DND-41 (cell line): ENCODE measurements at regions not wholly inside any gene's neighbourhood (a gene's known extent, or its start where the extent isn't known, plus 50 kb on each side); places are given as distances from the start of the nearest gene placed in this dataset.

Source experiments
- ATAC-seq: fragments of 200-7000 bp; cut with Tn5 transposase; 3 replicates; pipeline ENCODE4 v1.9.1; 2021; ENCODE audit warnings: low read depth; ENCODE audit not compliant: insufficient read depth
- DNase-seq: peaks from one replicate; pipeline ENCODE4 v3.0.0-alpha.2; 2020
- H2AFZ ChIP-seq: 2 replicates; pipeline ENCODE4 v1.6.0; 2012; ENCODE audit warnings: low read depth, low read length
- H3K27ac ChIP-seq: 2 replicates; pipeline ENCODE4 v1.5.1; 2012; ENCODE audit warnings: low read length, inconsistent platforms
- H3K27me3 ChIP-seq: fragments of 200-600 bp; sonication (generic); 2 replicates; pipeline ENCODE4 v1.6.0; 2012; ENCODE audit warnings: low read length, mild to moderate bottlenecking, inconsistent platforms; ENCODE audit not compliant: insufficient read depth, poor library complexity
- H3K36me3 ChIP-seq: 2 replicates; pipeline ENCODE4 v1.5.1; 2012; ENCODE audit warnings: low read length, inconsistent platforms; ENCODE audit not compliant: insufficient read depth
- H3K4me1 ChIP-seq: 2 replicates; pipeline ENCODE4 v1.5.1; 2012; ENCODE audit warnings: mild to moderate bottlenecking, low read length; ENCODE audit not compliant: insufficient read depth
- H3K4me2 ChIP-seq: 2 replicates; pipeline ENCODE4 v1.6.0; 2012; ENCODE audit warnings: mild to moderate bottlenecking, moderate library complexity, low read length, inconsistent platforms; ENCODE audit not compliant: insufficient read depth
- H3K4me3 ChIP-seq, 2 experiments: fragments of 200-600 bp in 1 of 2; shearing (Covaris generic) in 1 of 2; 2 replicates each; pipeline ENCODE4 v1.5.1; 2012 to 2016; ENCODE audit warnings: inconsistent platforms in 2 of 2, low read length in 2 of 2, mild to moderate bottlenecking in 2 of 2, low read depth in 1 of 2, moderate library complexity in 1 of 2
- H3K79me2 ChIP-seq: 2 replicates; pipeline ENCODE4 v1.6.0; 2012; ENCODE audit warnings: low read length, inconsistent platforms; ENCODE audit not compliant: insufficient read depth
- H3K9ac ChIP-seq: 2 replicates; pipeline ENCODE4 v1.6.0; 2012; ENCODE audit warnings: low read depth, mild to moderate bottlenecking, inconsistent platforms, low read length, moderate library complexity
- H3K9me3 ChIP-seq: 2 replicates; pipeline ENCODE4 v1.5.1; 2012; ENCODE audit warnings: low read length, moderate library complexity, mild to moderate bottlenecking, inconsistent platforms; ENCODE audit not compliant: insufficient read depth, severe bottlenecking
- H4K20me1 ChIP-seq: 2 replicates; pipeline ENCODE4 v1.6.0; 2012; ENCODE audit warnings: low read length; ENCODE audit not compliant: insufficient read depth
- EZH2 ChIP-seq: IDR thresholded peaks from 3 replicates; pipeline ENCODE4 v1.6.1; 2012; ENCODE audit warnings: borderline replicate concordance, low read depth, mild to moderate bottlenecking, moderate library complexity, low read length, inconsistent platforms; ENCODE audit not compliant: severe bottlenecking
- TF ChIP-seq, protein P1 (sequence below): IDR thresholded peaks from 2 replicates; pipeline ENCODE4 v1.5.1; 2012; ENCODE audit warnings: borderline replicate concordance, low read length, moderate library complexity, mild to moderate bottlenecking; ENCODE audit not compliant: poor library complexity, severe bottlenecking; ENCODE audit errors: extremely low read depth

DNA sequence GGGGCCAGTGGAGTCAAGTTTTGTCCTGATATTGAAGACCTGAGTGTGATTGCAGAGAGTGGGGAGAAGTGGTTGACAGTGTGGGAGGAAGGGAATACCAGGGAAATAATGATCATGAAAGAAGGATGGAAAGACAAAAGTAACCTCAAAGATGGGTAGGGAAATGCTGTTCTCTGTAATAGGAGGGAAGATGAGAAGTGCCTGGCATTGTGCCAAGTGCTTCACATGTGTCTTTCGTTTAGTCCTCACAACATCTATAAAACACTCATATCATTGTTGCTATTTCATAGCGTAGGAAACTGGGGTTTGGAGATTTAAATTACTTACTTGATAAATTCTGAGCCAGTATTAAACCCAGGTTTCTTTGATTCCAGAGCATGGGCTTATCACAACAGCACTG lies 472.3 kb downstream of the LRRC70 start:
- DNase-seq (no peak), ATAC-seq (no peak)
- no peak overlapping the region for H2AFZ ChIP-seq
- no peaks in the 10 kb centered on the region for H3K79me2 ChIP-seq
- no peaks in the 10 kb centered on the region for H3K27me3 ChIP-seq
- no peaks in the 10 kb centered on the region for H4K20me1 ChIP-seq
- no peaks in the 10 kb centered on the region for H3K36me3 ChIP-seq
- H3K9ac ChIP-seq = no peak overlapping the region
- H3K4me3 ChIP-seq = no peak overlapping the region
- no peak for TF ChIP-seq EZH2
- TF ChIP-seq, protein P1, sequence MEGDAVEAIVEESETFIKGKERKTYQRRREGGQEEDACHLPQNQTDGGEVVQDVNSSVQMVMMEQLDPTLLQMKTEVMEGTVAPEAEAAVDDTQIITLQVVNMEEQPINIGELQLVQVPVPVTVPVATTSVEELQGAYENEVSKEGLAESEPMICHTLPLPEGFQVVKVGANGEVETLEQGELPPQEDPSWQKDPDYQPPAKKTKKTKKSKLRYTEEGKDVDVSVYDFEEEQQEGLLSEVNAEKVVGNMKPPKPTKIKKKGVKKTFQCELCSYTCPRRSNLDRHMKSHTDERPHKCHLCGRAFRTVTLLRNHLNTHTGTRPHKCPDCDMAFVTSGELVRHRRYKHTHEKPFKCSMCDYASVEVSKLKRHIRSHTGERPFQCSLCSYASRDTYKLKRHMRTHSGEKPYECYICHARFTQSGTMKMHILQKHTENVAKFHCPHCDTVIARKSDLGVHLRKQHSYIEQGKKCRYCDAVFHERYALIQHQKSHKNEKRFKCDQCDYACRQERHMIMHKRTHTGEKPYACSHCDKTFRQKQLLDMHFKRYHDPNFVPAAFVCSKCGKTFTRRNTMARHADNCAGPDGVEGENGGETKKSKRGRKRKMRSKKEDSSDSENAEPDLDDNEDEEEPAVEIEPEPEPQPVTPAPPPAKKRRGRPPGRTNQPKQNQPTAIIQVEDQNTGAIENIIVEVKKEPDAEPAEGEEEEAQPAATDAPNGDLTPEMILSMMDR = no peak
- H3K9me3 ChIP-seq = no peaks in the 10 kb centered on the region
- H3K4me1 ChIP-seq = no peaks in the 10 kb centered on the region
- H3K4me2 ChIP-seq = no peak overlapping the region
- no peak overlapping the region for H3K27ac ChIP-seq

DNA sequence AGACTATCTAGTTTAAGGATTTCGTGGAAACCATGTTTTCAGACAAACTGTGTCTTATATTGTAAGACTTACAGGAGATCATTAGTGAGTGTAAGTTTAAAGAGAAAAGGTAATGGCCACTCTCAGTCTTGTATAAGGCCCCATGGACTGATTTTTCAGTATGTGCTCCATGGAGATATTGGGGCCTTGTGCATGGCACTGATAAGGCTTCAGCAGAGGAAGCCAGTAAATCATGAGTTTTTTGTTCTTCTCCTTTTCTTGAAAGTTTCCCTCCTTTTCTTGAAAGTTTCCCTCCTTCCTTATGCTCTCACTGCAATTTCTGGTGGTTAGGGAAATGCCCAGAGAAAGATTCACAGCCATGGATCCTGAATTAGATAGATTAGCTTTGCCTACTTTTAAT lies 471.3 kb downstream of the LRRC70 start:
- no peak overlapping the region for H3K4me2 ChIP-seq
- no peaks in the 10 kb centered on the region for H3K27me3 ChIP-seq
- ATAC-seq = no peak
- no peaks in the 10 kb centered on the region for H3K36me3 ChIP-seq
- DNase-seq = no peak
- H3K9ac ChIP-seq = no peak overlapping the region
- no peak overlapping the region for H3K4me3 ChIP-seq
- no peaks in the 10 kb centered on the region for H3K4me1 ChIP-seq
- no peak overlapping the region for H3K27ac ChIP-seq
- no peaks in the 10 kb centered on the region for H3K9me3 ChIP-seq
- H4K20me1 ChIP-seq = no peaks in the 10 kb centered on the region
- no peak for TF ChIP-seq EZH2
- TF ChIP-seq, protein P1 = no peak
- H2AFZ ChIP-seq = no peak overlapping the region
- H3K79me2 ChIP-seq = no peaks in the 10 kb centered on the region

DNA sequence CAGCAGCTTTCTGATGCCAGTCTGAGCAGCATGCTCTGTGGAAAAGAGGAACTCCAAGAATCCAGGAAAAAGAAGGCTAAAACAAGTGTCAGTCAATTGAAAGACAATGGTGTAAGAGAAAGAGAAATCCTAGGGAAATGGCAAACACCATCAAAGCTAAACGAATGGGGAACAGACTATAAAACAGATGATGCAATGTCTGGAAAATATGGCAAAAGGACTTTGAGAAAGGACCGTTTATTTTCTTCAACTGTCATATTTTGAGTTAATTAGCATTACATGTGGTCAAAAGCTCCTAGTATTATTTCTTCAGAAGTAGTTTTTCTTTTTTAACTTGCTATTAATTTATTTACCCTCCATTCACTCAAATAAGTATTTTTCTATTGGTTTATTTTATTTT lies 465.2 kb downstream of the LRRC70 start:
- H3K79me2 ChIP-seq = no peaks in the 10 kb centered on the region
- no peak overlapping the region for H3K9ac ChIP-seq
- H3K4me3 ChIP-seq = no peak overlapping the region
- DNase-seq (no peak), ATAC-seq (no peak)
- H2AFZ ChIP-seq = no peak overlapping the region
- H3K36me3 ChIP-seq = no peaks in the 10 kb centered on the region
- no peaks in the 10 kb centered on the region for H3K9me3 ChIP-seq
- H3K27ac ChIP-seq = no peak overlapping the region
- no peaks in the 10 kb centered on the region for H3K4me1 ChIP-seq
- H4K20me1 ChIP-seq = no peaks in the 10 kb centered on the region
- H3K27me3 ChIP-seq = no peaks in the 10 kb centered on the region
- TF ChIP-seq, protein P1 = no peak
- no peak for TF ChIP-seq EZH2
- H3K4me2 ChIP-seq = no peak overlapping the region

DNA sequence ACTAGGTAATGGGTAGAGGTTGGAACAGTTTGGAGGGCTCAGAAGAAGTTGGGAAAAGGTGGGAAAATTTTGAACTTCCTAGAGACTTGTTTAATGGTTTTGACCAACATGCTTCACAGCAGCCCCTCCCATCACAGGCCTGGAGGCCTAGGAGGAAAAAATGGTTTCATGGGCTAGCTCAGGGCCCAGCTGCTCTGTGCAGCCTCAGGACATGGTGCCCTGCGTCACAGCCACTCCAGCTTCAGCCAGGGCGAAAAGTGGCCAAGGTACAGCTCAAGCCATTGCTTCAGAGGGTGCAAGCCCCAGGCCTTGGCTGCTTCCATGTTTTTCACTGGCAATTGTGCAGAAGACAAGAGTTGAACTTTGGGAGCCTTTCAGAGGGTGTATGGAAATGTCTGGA lies 453.7 kb downstream of the LRRC70 start:
- Histone ChIP-seq H3K27me3 (no peaks in the 10 kb centered on the region), H4K20me1 (no peaks in the 10 kb centered on the region), H3K79me2 (no peaks in the 10 kb centered on the region), H2AFZ (no peak overlapping the region), H3K36me3 (no peaks in the 10 kb centered on the region), H3K9ac (no peak overlapping the region), H3K4me1 (no peaks in the 10 kb centered on the region), H3K9me3 (peaks cover 17% of the 10 kb centered on the region), H3K4me2 (no peak overlapping the region), H3K27ac (no peak overlapping the region), H3K4me3 (no peak overlapping the region)
- DNase-seq = no peak
- ATAC-seq = no peak
- TF ChIP-seq, protein P1 = no peak
- no peak for TF ChIP-seq EZH2
